H9 (cell line): ENCODE measurements at regions not wholly inside any gene's neighbourhood (a gene's known extent, or its start where the extent isn't known, plus 50 kb on each side); places are given as distances from the start of the nearest gene placed in this dataset.

ENCODE experiments used
- DNase-seq: peaks from one replicate; pipeline ENCODE4 v3.0.0-alpha.2; 2017
- H2AFZ ChIP-seq: one replicate; pipeline ENCODE4 v1.6.1; 2013; ENCODE audit warnings: mild to moderate bottlenecking, low read length, control low read depth, moderate library complexity
- H2AK5ac ChIP-seq: 2 replicates; pipeline ENCODE4 v1.6.1; 2013; ENCODE audit warnings: low read length, control low read depth, mixed read lengths; ENCODE audit not compliant: insufficient read length
- H2BK120ac ChIP-seq: one replicate; pipeline ENCODE4 v1.6.1; 2013; ENCODE audit warnings: low read depth, mild to moderate bottlenecking, low read length, control low read depth, inconsistent platforms; ENCODE audit not compliant: poor library complexity, severe bottlenecking
- H2BK12ac ChIP-seq: 2 replicates; pipeline ENCODE4 v1.6.1; 2013; ENCODE audit warnings: low read length, control low read depth, mixed read lengths, low read depth; ENCODE audit not compliant: insufficient read length
- H2BK15ac ChIP-seq: 2 replicates; pipeline ENCODE4 v1.6.1; 2013; ENCODE audit warnings: low read depth, low read length, control low read depth
- H2BK20ac ChIP-seq: one replicate; pipeline ENCODE4 v1.6.1; 2013; ENCODE audit warnings: low read depth, mild to moderate bottlenecking, low read length, control low read depth, inconsistent platforms; ENCODE audit not compliant: poor library complexity, severe bottlenecking
- H2BK5ac ChIP-seq: 2 replicates; pipeline ENCODE4 v1.6.1; 2013; ENCODE audit warnings: low read length, control low read depth, mixed read lengths; ENCODE audit not compliant: insufficient read length
- H3K14ac ChIP-seq: 2 replicates; pipeline ENCODE4 v1.6.1; 2013; ENCODE audit warnings: low read length, control low read depth; ENCODE audit not compliant: insufficient read depth
- H3K18ac ChIP-seq: 2 replicates; pipeline ENCODE4 v1.6.1; 2013; ENCODE audit warnings: low read depth, mild to moderate bottlenecking, mixed read lengths, low read length, control low read depth; ENCODE audit not compliant: insufficient read length
- H3K23ac ChIP-seq: 2 replicates; pipeline ENCODE4 v1.6.1; 2013; ENCODE audit warnings: low read length, control low read depth, mixed read lengths, low read depth; ENCODE audit not compliant: insufficient read length
- H3K23me2 ChIP-seq: 2 replicates; pipeline ENCODE4 v1.6.1; 2013; ENCODE audit warnings: low read depth, mild to moderate bottlenecking, mixed read lengths, low read length, control low read depth; ENCODE audit not compliant: insufficient read length, poor library complexity, severe bottlenecking
- H3K27ac ChIP-seq: 2 replicates; pipeline ENCODE4 v1.5.1; 2013; ENCODE audit warnings: low read length, control low read depth, mixed read lengths, low read depth; ENCODE audit not compliant: insufficient read length
- H3K27me3 ChIP-seq: 2 replicates; pipeline ENCODE4 v1.6.1; 2013; ENCODE audit warnings: low read length, control low read depth, inconsistent platforms; ENCODE audit not compliant: insufficient read depth
- H3K4ac ChIP-seq: 2 replicates; pipeline ENCODE4 v1.6.1; 2013; ENCODE audit warnings: low read depth, mild to moderate bottlenecking, control low read depth, inconsistent platforms, low read length, moderate library complexity
- H3K4me1 ChIP-seq: 2 replicates; pipeline ENCODE4 v1.6.1; 2013; ENCODE audit warnings: low read length, control low read depth, inconsistent platforms; ENCODE audit not compliant: insufficient read depth
- H3K4me2 ChIP-seq: 2 replicates; pipeline ENCODE4 v1.6.1; 2013; ENCODE audit warnings: low read length, control low read depth, mixed read lengths; ENCODE audit not compliant: insufficient read length, insufficient read depth
- H3K56ac ChIP-seq: 2 replicates; pipeline ENCODE4 v1.6.1; 2013; ENCODE audit warnings: low read depth, mild to moderate bottlenecking, mixed read lengths, low read length, control low read depth; ENCODE audit not compliant: insufficient read length
- H3K79me1 ChIP-seq: 2 replicates; pipeline ENCODE4 v1.6.1; 2013; ENCODE audit warnings: low read depth, mild to moderate bottlenecking, moderate library complexity, low read length, control low read depth, inconsistent platforms; ENCODE audit not compliant: insufficient read depth, poor library complexity, severe bottlenecking
- H3K79me2 ChIP-seq: 2 replicates; pipeline ENCODE4 v1.6.1; 2013; ENCODE audit warnings: low read length, control low read depth, inconsistent platforms; ENCODE audit not compliant: insufficient read depth
- H3K9ac ChIP-seq: 2 replicates; pipeline ENCODE4 v1.6.1; 2013; ENCODE audit warnings: low read length, control low read depth, mixed read lengths; ENCODE audit not compliant: insufficient read length; ENCODE audit errors: extremely low read depth
- H3K9me3 ChIP-seq: one replicate; pipeline ENCODE4 v1.6.1; 2013; ENCODE audit warnings: low read depth, low read length, inconsistent platforms; ENCODE audit not compliant: control insufficient read depth
- H3T11ph ChIP-seq: one replicate; pipeline ENCODE4 v1.6.1; 2013; ENCODE audit warnings: mild to moderate bottlenecking, low read length, control low read depth, inconsistent platforms
- H4K20me1 ChIP-seq: one replicate; pipeline ENCODE4 v1.6.1; 2013; ENCODE audit not compliant: control insufficient read depth, insufficient read length, insufficient read depth
- H4K5ac ChIP-seq: 2 replicates; pipeline ENCODE4 v1.6.1; 2013; ENCODE audit warnings: low read depth, mild to moderate bottlenecking, mixed read lengths, low read length, control low read depth; ENCODE audit not compliant: insufficient read length
- H4K8ac ChIP-seq: replicated peaks from 2 replicates; pipeline ENCODE4 v1.6.1; 2013; ENCODE audit warnings: low read length, control low read depth, mixed read lengths, low read depth; ENCODE audit not compliant: insufficient read length
- H4K91ac ChIP-seq: 2 replicates; pipeline ENCODE4 v1.6.1; 2013; ENCODE audit warnings: low read depth, mild to moderate bottlenecking, moderate library complexity, mixed read lengths, low read length, control low read depth; ENCODE audit not compliant: insufficient read length
- H3K27ac Mint-ChIP-seq, 3 experiments: 2 replicates in 2 of 3; 3 replicates in 1 of 3; pipeline ENCODE4 v1.8.0; 2020 to 2021; ENCODE audit warnings: mixed read lengths in 3 of 3, mild to moderate bottlenecking in 1 of 3, moderate library complexity in 1 of 3
- H3K27me3 Mint-ChIP-seq: 2 replicates; pipeline ENCODE4 v1.8.0; 2021; ENCODE audit warnings: low read depth, mild to moderate bottlenecking, moderate library complexity, mixed read lengths
- H3K36me3 Mint-ChIP-seq, 3 experiments: 2 replicates in 2 of 3; 3 replicates in 1 of 3; pipeline ENCODE4 v1.8.0; 2020 to 2021; ENCODE audit warnings: low read depth in 3 of 3, mixed read lengths in 3 of 3; ENCODE audit not compliant: insufficient read depth in 1 of 3
- H3K4me1 Mint-ChIP-seq, 2 experiments: 2 replicates each; pipeline ENCODE4 v1.8.0; 2020; ENCODE audit warnings: mixed read lengths in 2 of 2
- H3K4me3 Mint-ChIP-seq, 2 experiments: 2 replicates in 1 of 2; 3 replicates in 1 of 2; pipeline ENCODE4 v1.8.0; 2020 to 2021; ENCODE audit warnings: mild to moderate bottlenecking in 2 of 2, mixed read lengths in 2 of 2, moderate library complexity in 1 of 2
- H3K9me3 Mint-ChIP-seq, 2 experiments: 2 replicates in 1 of 2; 3 replicates in 1 of 2; pipeline ENCODE4 v1.8.0; 2020; ENCODE audit warnings: mild to moderate bottlenecking in 2 of 2, mixed read lengths in 2 of 2, moderate library complexity in 1 of 2
- WGBS: extraction: QIAGEN DNeasy Blood & Tissue Kit; methylation state at CpG from one replicate; pipeline ENCODE4 v1.1.7; 2013; ENCODE audit warnings: missing lambda C conversion rate, low lambda C conversion rate, mixed read lengths; ENCODE audit not compliant: insufficient read length; ENCODE audit errors: extremely low coverage; 5-methylcytosine and 5-hydroxymethylcytosine counted together
- TF ChIP-seq, protein P1 (sequence below): fragments of 200-600 bp; sonication (generic); conservative IDR thresholded peaks from 3 replicates; pipeline ENCODE4 v1.8.0; 2021; ENCODE audit warnings: antibody characterized with exemption, mild to moderate bottlenecking

DNA sequence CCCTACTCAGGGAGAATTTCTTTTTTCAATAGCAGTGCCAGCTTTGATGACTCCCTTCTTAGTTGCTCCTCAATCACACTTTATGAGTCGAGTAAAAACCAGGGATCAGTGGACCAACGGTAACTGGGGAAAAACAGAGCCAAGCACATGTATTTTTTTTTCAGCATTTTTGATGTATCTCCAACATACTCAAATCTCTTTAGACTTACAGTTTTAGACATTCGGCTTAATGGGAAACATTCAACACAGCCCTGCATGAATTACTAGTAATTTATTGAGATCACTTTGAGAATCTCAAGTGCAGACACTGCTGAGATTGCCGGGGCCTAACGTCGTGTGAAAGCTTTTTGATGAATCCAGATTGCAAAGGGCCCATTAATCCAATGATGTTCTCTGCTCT is 306.7 kb downstream of the NUAK1 start:
- Mint-ChIP-seq H3K27ac (no peak overlapping the region), H3K4me1 (no peaks in the 10 kb centered on the region), H3K27me3 (no peaks in the 10 kb centered on the region), H3K9me3 (peaks cover 0 to under 1% of the 10 kb centered on the region in 2 experiments; a peak in 1 of 5 replicates), H3K4me3 (no peak overlapping the region), H3K36me3 (no peaks in the 10 kb centered on the region)
- Histone ChIP-seq H3K4me1 (no peaks in the 10 kb centered on the region), H3K79me2 (no peaks in the 10 kb centered on the region), H3K4ac (no peak overlapping the region), H3K27ac (no peak overlapping the region), H2AFZ (no peak overlapping the region), H3K18ac (no peak overlapping the region), H3K56ac (no peak overlapping the region), H2BK15ac (no peak overlapping the region), H3K14ac (no peak overlapping the region), H3K4me2 (no peak overlapping the region), H3K27me3 (no peaks in the 10 kb centered on the region), H3K79me1 (no peaks in the 10 kb centered on the region), H4K91ac (no peak overlapping the region), H2BK12ac (no peak overlapping the region), H3K23ac (no peak overlapping the region), H3K23me2 (no peaks in the 10 kb centered on the region), H4K5ac (no peak overlapping the region), H4K20me1 (no peaks in the 10 kb centered on the region), H3K9me3 (no peaks in the 10 kb centered on the region), H2BK5ac (no peak overlapping the region), H3T11ph (no peak overlapping the region), H2BK120ac (no peak overlapping the region), H4K8ac (no peak overlapping the region), H3K9ac (no peak overlapping the region), H2AK5ac (no peak overlapping the region), H2BK20ac (no peak overlapping the region)
- WGBS: no CpG with 5 or more reads among the region's 6 CpGs
- TF ChIP-seq, protein P1, sequence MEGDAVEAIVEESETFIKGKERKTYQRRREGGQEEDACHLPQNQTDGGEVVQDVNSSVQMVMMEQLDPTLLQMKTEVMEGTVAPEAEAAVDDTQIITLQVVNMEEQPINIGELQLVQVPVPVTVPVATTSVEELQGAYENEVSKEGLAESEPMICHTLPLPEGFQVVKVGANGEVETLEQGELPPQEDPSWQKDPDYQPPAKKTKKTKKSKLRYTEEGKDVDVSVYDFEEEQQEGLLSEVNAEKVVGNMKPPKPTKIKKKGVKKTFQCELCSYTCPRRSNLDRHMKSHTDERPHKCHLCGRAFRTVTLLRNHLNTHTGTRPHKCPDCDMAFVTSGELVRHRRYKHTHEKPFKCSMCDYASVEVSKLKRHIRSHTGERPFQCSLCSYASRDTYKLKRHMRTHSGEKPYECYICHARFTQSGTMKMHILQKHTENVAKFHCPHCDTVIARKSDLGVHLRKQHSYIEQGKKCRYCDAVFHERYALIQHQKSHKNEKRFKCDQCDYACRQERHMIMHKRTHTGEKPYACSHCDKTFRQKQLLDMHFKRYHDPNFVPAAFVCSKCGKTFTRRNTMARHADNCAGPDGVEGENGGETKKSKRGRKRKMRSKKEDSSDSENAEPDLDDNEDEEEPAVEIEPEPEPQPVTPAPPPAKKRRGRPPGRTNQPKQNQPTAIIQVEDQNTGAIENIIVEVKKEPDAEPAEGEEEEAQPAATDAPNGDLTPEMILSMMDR: no peak
- DNase-seq: no peak
